Liver (tissue), 3 donors: ENCODE measurements at regions not wholly inside any gene's neighbourhood (a gene's known extent, or its start where the extent isn't known, plus 50 kb on each side); places are given as distances from the start of the nearest gene placed in this dataset.

ENCODE experiments used
- SP1 ChIP-seq: IDR thresholded peaks from 2 replicates; pipeline ENCODE4 v1.6.1; 2018; ENCODE audit warnings: antibody characterized with exemption, mild to moderate bottlenecking
- TF ChIP-seq, protein P1 (sequence below): fragments of 150-350 bp; IDR thresholded peaks from 2 replicates; pipeline ENCODE4 v1.5.1; 2017; ENCODE audit warnings: improper control_type of control experiment, low read depth, low read length; ENCODE audit not compliant: missing input control
- donor health status: healthy.
- donor health status: healthy.

DNA sequence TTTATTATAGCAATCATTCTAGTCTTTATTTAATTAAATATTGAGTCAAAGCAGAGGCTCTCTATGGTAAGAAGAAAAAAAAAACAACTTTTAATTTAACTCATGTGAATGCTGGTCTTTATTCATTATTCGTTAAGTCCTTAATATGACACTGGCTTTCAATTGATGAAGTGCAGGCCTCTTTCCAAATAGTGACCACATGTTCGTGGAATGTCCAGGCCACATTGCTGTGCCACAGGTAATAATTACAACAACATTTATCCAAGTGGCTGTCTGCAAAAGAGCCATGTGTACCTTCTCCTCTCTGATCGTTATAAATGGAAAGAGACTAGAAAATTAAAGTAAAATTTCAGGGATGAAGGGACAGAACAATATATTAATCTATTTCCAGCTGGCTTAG lies 220.1 kb upstream of the PABPC4L start:
- TF ChIP-seq, protein P1, sequence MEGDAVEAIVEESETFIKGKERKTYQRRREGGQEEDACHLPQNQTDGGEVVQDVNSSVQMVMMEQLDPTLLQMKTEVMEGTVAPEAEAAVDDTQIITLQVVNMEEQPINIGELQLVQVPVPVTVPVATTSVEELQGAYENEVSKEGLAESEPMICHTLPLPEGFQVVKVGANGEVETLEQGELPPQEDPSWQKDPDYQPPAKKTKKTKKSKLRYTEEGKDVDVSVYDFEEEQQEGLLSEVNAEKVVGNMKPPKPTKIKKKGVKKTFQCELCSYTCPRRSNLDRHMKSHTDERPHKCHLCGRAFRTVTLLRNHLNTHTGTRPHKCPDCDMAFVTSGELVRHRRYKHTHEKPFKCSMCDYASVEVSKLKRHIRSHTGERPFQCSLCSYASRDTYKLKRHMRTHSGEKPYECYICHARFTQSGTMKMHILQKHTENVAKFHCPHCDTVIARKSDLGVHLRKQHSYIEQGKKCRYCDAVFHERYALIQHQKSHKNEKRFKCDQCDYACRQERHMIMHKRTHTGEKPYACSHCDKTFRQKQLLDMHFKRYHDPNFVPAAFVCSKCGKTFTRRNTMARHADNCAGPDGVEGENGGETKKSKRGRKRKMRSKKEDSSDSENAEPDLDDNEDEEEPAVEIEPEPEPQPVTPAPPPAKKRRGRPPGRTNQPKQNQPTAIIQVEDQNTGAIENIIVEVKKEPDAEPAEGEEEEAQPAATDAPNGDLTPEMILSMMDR: no peak
- no peak for TF ChIP-seq SP1
